HG03060 (cell line): ENCODE measurements at regions not wholly inside any gene's neighbourhood (a gene's known extent, or its start where the extent isn't known, plus 50 kb on each side); places are given as distances from the start of the nearest gene placed in this dataset.
"Not testable (repeated sequence)": the region's sequence is repeated elsewhere in the genome, so short reads cannot be mapped to it uniquely, and the experiment has no call there.

Source experiments
- ATAC-seq: cut with Tn5 transposase; IDR thresholded peaks from one replicate; pipeline ENCODE4 v1.9.1; 2021; ENCODE audit warnings: low read depth, moderate number of reproducible peaks; ENCODE audit not compliant: unreplicated experiment

DNA sequence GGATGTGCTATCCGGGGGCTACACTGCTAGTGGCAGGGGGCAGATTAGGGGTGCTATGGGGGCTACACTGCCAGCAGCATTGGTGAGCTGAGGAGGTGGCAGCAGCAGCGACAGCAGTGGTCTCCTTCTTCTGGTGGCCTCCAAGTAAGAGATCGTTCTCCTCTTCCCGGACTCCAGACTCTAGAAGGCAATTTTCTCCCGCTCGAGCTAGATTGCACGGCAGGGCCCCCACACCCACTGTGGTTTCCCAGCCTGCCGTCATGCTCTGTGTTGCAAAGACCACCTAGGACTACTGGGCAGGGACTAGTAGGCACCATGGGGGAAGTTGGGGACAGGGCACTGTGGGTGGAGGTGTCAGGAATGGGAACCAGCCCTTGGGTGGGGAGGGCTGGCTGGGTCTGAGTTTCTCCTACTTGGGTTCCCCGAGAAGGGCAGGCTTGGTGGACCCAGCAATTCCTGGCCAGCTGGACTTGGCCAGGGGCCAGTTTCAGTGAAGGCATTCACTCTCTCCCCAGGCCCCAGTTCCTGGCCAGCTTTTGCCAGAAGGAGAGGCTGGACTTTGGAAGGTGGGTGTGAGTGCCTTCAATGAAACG, 203.4 kb upstream of the WSB1 start:
- not testable (repeated sequence) for ATAC-seq

DNA sequence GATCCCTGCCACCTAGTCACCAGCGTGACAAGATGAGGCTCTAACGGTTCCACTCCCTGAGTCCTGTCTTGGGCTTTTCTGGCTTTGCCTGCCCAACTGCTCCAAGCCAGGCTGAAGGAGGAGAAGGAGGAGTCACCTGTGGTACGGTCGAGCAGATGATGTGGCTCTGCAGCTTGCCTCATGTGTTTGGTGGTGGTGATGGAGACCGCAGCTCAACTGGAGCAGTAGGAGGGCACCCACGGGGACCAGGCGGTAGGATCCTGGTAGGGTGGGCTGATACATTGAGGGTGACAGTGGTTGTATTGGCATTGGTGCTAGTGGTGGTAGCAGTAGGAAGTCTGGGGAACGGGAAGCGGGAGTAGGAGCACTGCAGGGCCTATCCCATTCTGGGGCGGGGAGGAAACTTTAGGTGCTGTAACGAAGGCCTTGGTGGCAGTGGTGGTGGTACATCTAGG, 202.8 kb upstream of the WSB1 start:
- no peak for ATAC-seq

DNA sequence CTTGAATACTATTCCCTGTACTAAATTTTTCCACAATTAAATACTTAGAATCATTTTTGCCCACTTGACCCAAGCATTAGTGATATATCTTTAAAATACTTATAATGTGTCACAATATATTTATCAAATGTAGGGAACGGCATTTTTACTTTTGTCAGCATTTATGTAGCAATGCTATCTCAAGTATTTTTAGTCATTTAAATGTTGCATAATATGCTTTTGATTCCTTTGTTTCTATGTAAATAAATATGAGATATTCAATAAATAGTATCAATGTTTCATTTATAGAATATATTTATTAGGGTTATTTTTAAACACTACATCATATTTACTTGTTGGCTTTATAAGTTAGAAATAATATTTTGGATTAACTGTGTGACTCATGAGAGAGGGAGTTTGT, 199.7 kb upstream of the WSB1 start:
- ATAC-seq: not testable (repeated sequence)

DNA sequence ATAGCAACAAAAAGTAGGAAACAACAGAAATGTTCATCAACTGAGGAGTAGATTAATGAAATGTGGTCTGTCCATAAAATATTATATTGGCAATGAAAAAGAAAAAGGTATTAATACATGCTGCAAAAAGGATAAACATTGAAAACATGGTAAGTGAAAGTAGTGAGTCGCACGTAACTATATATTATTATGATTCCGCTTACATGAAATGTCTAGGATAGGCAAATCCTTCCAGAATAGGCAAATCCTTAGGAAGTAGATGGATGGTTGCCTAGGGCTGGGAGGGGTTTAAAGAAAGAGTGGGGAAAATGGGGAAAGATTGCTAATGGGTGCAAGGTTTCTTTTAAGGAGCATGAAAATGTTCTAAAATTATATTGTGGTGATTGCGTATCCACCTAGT, 198.1 kb upstream of the WSB1 start:
- ATAC-seq: not testable (repeated sequence)

DNA sequence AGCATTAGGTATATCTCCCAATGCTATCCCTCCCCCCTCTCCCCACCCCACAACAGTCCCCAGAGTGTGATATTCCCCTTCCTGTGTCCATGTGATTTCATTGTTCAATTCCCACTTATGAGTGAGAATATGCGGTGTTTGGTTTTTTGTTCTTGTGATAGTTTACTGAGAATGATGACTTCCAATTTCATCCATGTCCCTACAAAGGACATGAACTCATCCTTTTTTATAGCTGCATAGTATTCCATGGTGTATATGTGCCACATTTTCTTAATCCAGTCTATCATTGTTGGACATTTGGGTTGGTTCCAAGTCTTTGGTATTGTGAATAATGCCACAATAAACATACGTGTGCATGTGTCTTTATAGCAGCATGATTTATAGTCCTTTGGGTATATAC, 194.6 kb upstream of the WSB1 start:
- ATAC-seq: not testable (repeated sequence)

DNA sequence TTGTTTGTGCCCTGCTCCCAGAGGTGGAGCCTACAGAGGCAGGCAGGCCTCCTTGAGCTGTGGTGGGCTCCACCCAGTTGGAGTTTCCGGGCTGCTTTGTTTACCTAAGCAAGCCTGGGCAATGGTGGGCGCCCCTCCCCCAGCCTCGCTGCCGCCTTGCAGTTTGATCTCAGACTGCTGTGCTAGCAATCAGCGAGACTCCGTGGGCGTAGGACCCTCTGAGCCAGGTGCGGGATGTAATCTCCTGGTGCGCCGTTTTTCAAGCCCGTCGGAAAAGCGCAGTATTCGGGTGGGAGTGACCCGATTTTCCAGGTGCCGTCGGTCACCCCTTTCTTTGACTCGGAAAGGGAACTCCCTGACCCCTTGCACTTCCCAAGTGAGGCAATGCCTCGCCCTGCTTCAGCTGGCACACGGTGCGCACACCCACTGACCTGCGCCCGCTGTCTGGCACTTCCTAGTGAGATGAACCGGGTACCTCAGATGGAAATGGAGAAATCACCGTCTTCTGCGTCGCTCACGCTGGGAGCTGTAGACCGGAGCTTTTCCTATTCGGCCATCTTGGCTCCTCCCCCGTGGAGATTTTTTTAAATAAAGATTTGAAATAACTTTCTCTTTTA, 189.2 kb upstream of the WSB1 start:
- not testable (repeated sequence) for ATAC-seq

DNA sequence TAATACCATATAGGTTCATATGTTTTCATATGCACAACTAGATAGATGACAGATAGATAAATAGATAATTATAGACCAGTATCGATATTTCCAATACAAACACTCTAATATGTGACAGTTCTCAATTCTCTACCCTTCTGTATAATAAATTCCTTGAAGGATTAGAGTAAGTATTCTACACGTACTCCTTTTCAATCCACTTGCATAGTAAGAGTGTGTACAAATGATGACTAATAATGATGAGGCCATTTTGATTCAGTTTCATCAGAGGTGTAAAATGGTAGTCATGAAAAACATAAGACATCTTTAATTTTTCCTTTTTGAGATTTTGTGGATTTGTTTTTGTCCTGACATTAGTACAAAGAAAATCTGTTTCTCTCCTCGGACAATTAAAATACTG, 188.3 kb upstream of the WSB1 start:
- no peak for ATAC-seq

DNA sequence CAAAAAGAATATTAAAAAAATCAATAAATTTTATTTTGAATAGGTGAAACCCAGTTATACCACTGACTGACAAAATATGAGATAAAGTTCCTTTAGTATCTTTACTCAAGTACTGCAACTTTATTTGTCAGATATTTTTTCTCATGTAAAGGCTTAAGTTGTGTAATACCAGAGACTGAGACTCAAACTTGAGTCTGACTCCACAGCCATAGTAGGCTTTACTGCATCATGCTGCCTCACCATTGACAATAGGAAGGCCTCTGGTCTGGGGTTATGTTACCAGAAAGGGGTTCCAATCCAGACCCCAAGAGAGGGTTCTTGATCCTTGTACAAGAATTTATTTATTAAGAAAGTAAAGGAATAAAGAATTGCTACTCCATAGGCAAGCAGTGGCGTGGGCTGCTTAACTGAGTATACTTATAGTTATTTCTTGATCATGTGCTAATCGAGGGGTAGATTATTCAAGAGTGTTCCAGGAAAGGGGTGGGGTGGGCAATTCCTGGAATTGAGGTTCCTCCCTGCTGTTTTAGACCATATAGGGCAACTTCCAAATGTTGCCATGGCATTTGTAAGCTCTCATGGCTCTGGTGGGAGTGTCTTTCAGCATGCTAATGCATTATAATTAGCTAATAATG, 187.4 kb upstream of the WSB1 start:
- no peak for ATAC-seq

DNA sequence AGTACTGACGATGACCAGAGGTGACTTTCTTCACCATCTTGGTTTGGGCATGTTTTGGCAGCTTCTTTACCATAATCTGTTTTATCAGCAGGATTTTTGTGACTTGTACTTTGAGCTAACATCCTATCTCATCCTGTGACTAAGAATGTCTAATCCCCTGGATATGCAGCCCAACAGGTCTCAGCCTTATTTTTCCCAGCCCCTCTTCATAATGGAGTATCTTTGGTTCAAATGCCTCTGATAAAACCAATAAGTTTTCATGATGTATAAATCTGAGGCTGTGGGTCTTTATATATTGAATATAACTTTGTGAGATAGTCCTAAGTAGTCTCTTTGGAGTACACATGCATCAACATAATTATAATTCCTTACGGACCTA, 186.9 kb upstream of the WSB1 start:
- no peak for ATAC-seq

DNA sequence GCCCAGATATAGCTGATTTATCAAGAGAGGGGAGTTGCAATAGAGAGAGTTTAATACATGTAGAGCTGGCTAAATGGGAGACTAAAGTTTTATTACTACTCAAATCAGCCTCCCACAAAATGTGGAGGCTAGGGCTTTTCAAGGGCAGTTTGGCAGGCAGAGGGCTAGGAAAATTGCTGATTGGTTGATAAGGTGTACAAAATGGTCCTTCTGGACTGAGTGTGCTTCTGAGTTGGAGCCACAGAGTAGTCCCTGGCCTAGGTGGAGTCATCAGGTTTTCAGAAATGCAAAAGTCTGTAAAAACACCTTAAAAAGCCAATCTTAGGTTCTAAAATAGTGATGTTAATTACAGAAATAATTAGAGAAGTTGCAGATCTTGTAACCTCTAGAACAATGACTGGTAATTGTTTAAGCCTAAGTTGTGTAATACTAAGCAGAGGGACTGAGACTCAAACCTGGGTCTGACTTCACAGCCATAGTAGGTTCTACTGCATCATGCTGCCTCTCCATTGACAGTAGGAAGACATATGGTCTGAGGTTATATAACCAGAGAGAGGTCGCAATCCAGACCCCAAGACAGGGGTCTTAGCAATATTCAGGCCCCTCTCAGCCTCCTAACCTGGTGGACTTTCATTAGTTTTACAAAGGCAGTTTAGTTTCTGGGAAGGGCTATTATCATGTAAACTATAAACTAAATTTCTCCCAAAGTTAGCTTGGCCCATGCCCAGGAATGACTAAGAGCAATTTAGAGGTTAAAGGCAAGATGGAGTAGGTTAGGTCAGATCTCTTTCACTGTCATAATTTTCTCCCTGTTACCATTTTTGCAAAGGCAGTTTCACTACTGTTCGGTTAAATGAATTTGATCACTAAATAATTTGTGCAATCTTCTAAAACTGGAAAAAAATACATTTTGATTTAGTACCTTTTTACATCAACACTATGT, 186.3 kb upstream of the WSB1 start:
- ATAC-seq: not testable (repeated sequence)

DNA sequence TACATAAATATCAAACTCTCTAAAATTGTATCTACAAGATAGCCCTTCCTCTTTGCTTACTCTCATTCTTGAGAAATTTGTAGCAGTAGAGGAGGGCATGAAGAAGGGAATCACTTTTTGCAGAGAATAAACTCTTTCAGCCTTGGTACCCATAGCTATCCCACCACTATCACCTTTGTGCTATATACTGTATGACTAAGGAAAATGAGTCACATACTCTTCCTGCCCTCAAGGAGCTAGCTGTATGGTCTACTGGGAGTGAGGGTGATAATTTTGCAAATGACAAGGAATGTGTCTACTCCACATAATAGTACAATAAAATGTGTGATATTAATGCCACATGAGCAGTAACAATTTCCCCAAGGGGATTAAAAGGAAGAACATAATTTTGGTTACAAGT, 184.6 kb upstream of the WSB1 start:
- ATAC-seq: no peak

DNA sequence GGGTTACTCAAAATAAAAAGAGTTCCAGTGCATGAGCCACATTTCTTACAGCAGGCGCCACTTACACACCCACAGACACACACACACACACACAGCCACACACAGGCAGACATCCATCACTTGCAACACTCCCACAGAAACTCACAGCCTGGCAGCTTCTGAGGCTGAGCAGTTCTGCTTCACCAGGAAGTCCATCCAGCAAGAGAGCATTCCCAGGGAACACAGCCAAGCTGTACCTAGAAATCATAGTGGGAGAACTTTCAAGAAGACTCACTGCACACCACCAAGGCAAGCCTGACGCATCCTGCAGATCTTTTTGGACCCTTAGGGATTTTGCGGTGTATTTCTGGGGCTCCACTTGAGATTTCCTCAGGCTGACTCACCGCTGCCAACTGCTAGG, 140.9 kb upstream of the WSB1 start:
- no peak for ATAC-seq

DNA sequence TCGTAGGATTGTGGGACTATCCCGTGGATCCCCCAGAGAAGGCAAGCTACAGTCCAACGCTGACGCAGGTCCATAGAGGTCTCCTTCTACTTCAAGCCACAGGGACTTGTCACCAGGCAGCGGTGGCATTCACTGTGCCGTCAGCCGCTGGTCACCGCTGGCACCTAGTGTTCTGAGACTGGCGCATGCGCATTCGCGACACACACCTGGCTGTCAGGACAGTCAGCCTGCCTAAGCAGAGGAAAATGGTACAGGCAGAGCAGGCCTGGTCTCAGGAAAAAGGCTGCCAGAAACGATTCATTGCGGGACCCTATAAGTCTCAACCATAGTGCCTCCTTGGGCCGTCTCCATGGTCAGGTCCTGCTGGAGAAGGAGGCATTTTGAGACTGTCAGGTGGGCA, 138.0 kb upstream of the WSB1 start:
- ATAC-seq: no peak

DNA sequence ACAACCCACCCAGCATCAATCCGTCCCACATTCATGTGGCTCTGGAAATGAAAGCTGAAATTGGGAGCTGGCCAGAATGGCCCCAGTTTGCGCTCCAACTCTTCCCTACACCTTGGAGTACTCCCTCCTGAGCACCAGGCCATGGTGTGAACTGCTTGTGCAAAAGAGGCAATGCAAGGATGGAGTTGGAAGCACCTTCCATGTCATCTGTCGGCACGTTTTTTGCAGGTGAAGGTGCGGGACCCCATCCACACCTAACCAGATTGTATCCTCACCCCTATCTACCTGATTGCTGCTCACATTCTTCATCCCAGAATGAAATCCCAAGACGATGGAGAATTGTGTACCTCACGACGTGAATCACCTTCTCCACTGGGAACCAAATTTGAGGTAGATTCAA, 136.6 kb upstream of the WSB1 start:
- no peak for ATAC-seq

DNA sequence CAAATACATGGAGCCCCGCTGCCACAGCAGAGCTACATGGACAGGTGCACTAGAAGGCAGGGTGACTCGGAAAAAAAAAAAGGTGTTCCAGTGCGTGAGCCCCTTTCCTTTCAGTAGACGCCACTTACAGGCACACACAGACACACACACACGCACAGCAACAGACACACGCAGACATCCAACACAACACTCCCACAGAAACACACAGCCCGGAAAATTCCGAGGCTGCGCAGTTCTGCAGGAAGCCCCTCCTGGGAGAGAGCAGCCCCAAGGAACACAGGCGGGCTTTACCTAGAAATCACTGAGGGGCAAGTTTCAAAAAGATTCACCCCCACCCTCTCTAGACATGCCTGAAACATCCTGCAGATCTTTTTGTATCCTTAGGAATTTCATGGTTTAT, 136.0 kb upstream of the WSB1 start:
- ATAC-seq: no peak

DNA sequence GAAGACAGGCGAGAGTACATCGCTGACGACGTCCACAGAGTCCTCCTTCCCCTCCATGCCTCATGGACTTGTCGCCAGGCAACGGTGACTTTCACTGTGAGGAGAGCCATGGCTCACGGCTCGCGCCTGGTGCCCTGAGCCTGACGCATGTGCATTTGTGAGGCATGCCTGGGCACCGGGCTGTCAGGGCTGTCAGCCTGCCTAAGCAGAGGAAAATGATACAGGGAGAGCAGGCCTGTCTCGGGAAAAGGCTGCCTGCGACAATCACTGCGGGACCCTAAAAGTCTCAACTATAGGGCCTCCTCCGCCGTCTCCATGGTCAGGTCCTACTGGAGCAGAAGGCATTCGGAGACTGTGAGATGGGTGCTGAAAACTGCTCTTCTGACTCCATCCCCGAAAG, 135.5 kb upstream of the WSB1 start:
- no peak for ATAC-seq

DNA sequence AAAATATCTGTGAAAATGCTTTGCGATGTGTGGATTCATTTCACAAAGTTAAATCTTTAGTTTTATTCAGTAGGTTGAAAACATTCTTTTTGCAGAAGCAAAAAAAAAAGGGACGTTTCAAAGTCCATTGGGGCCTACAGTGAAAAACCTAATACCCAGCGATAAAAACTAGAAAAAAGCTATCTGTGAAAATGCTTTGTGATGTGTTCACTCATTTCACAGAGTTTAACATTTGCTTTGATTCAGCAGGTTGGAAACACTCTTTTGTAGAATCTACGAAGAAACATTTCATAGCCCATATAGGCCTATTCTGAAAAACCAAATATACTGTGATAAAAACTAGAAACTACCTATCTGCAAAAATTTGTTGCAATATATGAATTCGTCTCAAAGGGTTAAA, 113.6 kb upstream of the WSB1 start:
- ATAC-seq: no peak

DNA sequence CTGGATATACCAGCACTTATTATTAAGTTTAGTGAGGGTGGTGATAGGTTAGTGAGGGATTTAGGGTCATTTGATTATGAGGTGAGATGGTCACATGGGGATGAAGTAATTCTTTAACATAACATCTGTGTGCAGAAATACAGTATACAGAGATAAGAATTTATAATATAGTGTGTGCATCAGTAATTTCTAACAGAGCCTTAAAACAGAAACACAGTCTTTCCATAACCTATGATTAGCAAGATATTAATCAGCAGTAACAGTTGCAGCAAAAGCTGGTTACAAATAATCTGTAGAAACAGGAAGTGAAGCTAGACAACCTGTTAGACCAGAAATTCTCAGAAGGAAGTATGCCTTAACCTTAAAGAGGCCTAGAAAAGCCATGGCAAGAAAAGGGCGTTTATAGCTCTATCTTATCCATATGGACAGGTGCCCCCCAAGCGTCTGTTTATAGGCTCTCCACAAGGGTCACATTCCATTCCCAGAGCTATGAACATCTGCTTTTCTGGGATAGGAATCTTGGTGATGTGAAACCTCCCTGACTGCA, 112.5 kb upstream of the WSB1 start:
- not testable (repeated sequence) for ATAC-seq

DNA sequence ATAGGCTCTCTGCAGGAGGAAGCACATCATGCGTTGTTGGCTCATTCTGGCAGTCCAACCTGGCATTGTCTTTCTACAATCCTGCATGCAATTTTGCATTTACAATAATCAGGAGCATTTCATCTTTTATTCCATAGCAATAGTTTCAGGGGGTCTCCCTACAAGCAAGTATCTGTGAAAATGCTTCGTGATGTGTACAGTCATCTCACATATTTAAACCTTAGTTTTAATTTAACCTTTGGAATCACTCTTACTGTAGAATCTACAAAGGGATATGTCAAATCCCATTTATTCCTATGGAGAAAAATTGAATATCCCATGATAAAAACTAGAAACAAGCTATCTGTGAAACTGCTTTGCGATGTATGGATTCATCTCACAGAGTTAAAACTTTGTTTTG, 112.0 kb upstream of the WSB1 start:
- ATAC-seq: no peak

DNA sequence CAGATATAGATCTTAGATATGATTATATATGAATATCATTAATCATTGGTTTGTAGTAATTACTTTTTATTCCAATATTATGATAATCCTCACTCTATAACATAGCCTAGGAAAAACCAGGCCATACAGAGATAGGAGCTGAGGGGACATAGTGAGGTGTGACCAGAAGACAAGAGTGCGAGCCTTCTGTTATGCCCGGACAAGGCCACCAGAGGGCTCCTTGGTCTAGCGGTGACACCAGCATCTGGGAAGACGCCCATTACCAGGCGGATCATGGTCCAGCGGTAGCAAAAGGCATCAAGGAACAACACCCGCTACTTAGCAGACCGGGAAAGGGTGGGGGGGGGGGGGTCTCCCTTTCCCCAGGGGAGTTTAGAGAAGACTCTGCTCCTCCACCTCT, 96.4 kb upstream of the WSB1 start:
- not testable (repeated sequence) for ATAC-seq

DNA sequence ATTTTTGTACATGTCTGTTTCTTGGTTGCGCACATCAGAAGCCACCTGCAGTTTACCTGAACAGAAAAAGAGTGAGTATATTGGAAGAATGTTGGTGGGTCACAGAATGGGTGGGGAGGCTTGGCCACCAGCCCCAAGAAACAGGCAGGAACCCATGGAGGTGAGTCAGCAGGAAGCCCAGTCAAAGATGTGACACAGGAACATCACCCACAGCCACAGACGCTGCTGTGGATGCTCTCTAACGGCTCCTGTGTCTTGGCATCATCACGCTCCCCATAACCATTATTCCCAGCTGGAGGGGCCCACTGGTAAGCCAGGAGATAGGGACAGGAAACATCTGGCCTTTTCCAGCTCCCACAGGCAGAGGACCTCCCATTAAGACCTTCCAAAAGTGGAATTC, 94.0 kb upstream of the WSB1 start:
- no peak for ATAC-seq
